ENCODE measurements at regions not wholly inside any gene's neighbourhood (a gene's known extent, or its start where the extent isn't known, plus 50 kb on each side); places are given as distances from the start of the nearest gene placed in this dataset.

DNA sequence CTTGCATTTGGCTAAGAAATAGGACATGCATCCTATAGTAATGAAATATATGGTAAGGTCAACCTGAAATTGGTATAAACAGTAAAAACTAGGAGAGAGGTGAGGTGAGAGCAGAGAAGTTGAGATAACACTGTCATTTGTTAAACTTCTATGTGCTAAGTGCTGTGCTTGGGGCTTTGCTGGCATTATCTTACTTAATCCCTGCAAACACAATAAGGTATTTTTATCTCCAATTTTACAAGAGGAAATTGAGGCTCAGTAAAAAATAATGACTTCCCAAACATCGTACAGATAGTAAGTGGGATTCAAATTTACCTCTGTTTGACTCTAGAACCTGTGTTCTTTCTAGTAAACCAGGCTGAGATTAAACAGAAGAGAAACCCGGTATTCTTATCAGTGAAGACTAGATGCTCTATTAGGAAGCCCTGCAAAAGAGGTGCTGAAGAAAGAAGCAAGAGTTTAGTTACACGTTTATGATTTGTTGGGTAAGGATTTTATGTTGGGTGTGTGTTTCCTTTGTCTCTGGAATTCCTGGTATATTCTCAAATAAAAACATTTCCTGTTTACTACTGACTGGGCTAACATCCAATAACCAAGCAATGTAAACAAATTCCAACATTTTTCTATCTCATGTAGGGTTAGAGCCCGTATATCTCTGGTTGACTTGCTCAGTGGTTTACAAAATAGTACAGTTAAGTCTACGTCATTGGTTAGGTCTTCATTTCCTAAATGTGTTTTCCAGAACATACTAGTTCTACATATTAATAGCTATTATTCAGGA lies 137.3 kb upstream of the FNDC3A start:
- no peak overlapping the region for H3K4me3 ChIP-seq (ENCODE audit: low read depth, low read length)
- no peak for DNase-seq (ENCODE audit: low read depth)

DNA sequence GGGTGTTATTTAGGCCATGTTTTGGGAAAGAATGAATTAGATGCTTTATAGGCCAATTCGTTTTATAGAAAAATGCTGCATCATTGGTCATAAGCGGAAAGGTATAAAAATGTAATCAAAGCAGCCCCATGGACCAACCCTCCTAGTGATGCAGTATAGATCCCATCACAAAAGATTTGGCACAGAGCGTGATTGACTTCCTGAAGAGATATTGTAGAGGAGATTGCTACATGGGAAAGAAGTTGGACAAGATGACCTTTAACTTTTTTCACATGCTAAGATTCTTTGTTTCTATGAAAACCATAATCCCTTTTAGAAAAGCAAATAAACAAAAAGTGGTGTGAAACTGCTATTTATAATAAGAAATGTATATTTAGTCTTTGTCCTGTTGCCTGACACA lies 136.5 kb upstream of the FNDC3A start:
- no peak for DNase-seq (ENCODE audit: low read depth)
- H3K4me3 ChIP-seq (ENCODE audit: low read depth, low read length) = no peak overlapping the region

DNA sequence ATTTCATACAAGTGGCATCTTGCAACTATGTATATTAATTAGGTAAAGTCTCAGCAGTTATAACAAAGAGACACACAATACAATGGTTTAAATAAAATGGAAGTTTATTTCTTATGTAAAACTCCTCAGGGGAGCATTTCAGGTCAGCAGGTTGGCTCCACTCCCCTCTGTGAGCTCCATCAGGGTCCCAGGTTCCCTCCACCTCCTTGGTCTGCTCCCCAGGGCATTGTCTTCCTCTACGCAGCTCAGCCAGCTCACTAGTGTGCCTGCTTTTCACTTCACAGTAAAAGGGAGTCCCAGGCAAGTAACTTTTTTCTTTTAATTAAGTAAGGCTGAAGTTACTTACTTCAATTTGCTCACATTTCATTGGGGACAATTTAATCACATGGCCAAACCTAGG lies 135.3 kb upstream of the FNDC3A start:
- H3K4me3 ChIP-seq (ENCODE audit: low read depth, low read length) = no peak overlapping the region
- DNase-seq (ENCODE audit: low read depth) = no peak

DNA sequence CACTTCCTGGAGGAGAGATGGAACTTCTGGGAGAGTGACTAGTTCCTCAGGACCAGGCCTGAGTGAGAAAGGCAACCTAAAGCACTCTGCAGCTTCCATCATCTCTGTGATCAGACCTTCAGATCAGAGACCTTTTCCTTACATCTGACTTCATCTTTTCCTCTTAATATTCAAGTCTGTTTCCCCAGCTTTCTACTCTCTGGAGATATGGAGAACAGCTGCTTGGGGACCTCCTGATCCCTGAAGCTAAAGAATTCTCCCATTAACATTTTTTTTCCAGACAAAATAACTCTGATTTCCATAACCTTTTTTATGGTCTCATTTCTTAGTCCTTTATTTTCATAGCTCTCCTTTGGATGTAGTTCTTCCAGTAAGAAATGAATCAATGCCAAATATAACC lies 133.4 kb upstream of the FNDC3A start:
- no peak overlapping the region for H3K4me3 ChIP-seq (ENCODE audit: low read depth, low read length)
- DNase-seq (ENCODE audit: low read depth) = no peak

DNA sequence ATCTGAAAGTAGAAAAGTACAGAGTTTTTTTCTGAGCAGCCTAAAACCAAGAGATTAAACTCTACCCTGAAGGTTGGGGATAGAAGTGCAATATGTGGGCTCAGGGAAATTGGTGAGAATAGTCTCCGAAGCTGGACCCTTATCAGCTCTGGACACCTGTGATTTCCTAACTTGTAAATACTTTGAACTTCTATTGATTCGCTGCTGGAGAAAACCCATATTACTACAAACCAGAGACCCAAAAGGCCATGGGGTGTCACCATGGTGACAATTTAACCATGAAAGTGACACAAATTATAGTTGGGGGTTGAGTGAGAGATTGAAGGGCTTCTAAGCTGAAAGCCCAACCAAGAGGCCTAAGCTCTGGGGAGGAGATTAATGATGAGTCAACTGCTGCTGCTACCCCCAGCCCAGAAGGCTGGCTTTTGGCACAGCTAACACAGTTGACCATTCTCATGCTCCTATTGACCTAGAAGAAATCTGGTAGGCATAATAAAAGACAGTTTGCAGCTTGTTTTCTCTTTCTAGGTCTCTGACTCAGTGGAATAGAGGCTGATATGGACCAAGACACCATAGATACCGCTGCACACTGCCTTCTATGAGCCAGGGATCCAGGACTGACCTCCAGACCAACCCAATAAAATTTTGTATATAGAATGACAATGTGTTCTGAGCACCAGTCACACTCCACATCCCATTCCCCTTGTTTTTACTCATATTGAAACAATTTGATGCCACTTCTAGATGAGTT lies 131.9 kb upstream of the FNDC3A start:
- H3K4me3 ChIP-seq (ENCODE audit: low read depth, low read length) = no peak overlapping the region
- no peak for DNase-seq (ENCODE audit: low read depth)

DNA sequence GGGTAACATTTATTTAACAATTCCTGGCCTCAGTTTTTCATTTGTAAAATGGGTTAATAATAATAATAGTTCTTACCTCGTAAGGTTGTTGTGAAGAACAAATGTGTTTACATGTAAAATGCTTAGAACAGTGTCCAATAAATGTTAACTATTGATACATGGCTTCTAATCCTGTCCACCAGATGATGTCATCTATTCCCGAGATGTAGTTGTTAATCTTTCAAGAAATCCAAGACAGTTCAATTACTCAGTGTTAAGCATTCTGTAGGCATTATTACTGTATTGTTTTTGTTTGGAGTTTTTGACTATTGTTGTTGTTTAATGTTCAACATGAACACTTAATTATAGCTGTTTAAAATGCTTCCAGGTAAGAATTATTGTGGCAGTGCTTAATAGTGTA lies 131.0 kb upstream of the FNDC3A start:
- no peak for DNase-seq (ENCODE audit: low read depth)
- H3K4me3 ChIP-seq (ENCODE audit: low read depth, low read length) = no peak overlapping the region

DNA sequence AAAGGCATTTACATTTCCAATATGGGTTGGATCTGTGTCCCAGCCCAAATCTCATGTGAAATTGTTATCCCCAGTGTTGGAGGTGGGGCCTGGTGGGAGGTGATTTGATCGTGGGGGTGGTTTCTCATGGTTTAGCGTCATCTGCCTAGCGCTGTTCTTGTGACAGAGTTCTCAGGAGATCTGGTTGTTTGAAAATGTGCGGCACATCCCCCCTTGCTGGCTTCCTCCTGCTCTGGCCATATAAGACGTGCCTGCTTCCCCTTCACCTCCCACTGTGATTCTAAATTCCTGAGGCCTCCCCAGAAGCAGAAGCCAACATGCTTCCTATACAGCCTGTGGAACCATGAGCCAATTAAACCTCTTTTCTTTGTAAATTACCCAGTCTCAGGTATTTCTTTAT lies 126.2 kb upstream of the FNDC3A start:
- no peak for DNase-seq (ENCODE audit: low read depth)
- H3K4me3 ChIP-seq (ENCODE audit: low read depth, low read length) = no peak overlapping the region

DNA sequence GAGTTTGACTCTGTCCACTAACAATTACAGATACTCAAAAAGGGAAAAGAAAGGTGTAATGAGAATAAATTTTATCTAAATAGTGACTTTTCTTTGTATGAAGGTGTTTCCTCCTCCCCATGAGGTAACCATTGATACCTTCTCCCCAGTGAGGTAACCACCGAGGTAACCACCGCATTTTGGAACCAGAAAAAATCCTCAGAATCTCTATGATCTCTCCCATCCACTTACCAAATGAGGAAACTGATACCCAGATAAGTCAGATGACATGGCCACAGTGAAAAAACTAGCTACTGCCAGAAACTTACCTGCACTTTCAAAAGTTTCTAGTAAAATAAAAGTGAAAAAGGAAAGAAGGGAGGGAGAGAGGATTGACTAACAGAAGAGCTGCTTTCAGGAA lies 124.0 kb upstream of the FNDC3A start:
- no peak overlapping the region for H3K4me3 ChIP-seq (ENCODE audit: low read depth, low read length)
- no peak for DNase-seq (ENCODE audit: low read depth)

DNA sequence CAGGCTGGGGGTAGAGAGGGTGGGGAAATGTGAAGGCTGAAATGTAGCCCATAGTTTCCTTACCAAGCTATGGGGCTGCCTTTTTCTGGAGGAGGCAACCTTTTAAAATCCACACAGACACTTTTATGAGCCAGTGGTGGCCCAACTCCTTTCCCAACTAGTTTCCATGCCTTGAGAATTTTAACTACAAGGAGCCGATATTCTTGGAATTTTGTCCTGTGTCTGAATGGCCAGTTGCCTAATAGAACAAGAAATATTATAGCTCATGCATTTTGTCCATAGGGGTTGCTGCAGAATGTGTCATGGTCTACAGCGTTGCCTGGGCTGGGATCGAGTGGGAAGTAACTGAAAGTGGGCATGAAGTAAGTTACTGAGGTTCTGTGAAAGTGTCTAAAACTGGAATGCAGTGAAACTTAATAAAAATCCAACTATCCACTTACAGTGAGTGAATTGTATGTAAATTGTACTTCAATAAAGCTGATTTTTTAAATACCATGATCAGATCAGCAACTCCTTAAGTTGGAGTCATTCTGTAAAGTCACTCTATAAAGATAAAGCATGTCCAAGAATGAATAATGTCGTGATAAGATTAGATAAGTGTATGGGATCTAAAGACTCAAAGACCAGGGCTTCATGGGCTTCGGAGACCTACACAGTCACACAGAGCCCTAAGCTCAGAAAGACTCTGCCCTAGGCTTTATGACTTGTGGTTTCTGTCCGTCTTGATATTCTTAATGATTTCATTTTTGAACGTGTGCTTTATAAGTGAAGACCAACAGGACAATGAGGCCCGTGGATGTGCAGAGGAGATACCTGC lies 122.6 kb upstream of the FNDC3A start:
- H3K4me3 ChIP-seq (ENCODE audit: low read depth, low read length) = no peak overlapping the region
- DNase-seq (ENCODE audit: low read depth) = no peak

DNA sequence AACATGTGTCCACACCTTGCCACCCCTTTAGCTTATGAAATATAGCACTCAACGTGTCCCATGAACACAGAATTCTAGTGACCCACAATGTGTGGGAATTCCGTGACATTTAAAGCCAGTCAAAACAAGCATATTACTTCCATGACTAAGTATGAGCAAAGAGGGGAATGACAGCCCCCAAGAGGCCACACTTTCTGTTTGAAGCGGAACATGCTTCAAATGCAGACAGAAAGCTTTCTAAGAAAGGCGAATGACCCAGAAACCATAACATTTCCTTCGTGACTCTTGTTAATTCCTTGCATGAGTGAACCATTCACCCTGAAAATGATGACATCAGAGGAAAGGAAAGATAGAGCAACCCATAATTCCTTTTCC lies 122.0 kb upstream of the FNDC3A start:
- peak; percentile 68 for DNase-seq (ENCODE audit: low read depth)
- H3K4me3 ChIP-seq (ENCODE audit: low read depth, low read length) = no peak overlapping the region

DNA sequence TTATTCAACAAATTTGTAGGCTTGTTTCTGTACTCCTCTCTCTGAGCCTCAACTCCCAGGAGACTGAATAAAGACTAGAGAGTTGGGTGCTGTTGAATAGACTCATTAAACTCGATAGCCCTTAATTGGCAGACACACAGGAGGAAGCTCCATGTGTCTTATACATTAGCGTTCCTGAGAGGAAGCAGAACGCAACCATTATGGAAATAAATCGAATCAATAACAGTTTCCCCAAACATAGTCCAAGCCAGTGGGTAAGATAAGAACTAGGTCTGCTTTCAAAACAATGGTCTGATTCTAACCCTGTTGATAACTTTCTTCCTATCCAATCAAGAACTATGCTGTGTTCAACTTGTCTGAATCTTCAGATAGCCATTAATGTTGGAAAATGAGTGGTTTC lies 118.1 kb upstream of the FNDC3A start:
- DNase-seq (ENCODE audit: low read depth) = no peak
- no peak overlapping the region for H3K4me3 ChIP-seq (ENCODE audit: low read depth, low read length)

DNA sequence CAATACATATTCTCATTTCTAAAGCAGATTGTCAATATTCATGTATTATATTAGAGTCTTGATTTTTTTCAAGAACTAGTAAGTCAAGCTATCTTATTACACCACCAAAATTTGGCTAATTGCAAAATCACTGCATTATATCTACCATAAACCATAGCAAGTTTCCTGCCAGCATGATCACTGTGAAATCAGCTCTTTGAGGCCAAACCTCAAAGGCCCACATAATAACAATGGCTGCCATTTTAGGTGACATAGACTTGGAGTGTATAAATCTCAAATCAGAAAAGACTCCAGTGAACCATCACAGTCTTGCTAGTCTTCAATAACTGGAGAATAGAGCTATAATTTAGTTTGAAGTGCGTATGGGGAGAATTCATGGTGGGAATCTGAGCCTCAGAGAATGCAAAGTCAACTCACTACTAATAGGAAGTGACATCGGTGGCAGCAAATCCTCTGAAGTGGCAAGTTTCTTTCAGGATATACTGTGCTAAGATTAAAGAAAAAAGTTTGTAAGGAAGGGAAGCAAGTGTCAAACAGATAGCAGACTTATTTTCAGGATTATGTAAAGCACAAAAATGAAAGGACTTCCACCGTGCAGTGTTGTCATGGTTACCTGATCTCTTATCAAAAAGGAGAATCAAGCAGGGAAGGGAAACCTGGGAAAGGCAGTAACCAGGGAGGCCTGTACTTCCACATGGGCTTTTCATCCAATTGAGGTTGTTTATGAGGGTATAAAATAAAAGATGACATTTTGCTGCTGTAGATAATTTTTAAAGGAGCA lies 117.4 kb upstream of the FNDC3A start:
- no peak for DNase-seq (ENCODE audit: low read depth)
- no peak overlapping the region for H3K4me3 ChIP-seq (ENCODE audit: low read depth, low read length)

DNA sequence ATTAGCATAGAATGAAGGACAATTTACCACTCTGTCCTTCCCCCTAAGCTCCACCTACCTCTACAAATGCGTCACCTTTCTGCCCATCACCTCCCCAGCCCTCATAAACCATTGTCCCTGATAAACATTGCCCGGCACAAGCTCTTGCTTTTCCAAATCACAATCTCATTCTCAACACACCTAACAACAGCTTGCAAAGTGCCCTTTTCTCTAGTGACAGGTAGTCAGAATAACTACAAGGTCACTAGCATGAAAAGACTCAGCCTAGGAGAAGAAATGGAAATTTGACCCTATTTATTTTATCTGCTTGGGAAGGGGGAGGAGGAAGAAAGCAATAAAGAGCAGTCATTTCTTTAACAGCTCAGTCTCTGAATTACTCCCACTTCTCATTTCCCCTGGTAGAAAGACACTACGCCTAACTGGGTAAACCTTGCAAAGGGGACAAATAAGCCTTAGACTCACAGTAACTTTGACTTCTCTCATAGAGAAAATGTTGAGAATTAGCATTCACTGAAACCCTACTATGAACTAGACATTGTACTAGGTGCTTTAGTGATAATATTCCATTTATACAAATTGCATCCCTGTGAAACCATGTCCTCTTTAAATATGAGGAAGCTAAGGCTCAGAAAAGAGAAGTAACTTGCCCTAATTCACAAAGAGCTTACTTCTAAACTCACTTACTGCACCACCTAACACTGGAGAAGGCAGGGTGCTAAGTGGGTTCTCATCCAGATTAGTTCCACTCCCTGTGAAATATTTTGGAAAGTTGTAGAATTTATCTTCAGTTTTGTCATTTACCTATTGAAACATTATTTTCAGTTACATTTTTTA lies 116.2 kb upstream of the FNDC3A start:
- DNase-seq (ENCODE audit: low read depth) = no peak
- H3K4me3 ChIP-seq (ENCODE audit: low read depth, low read length) = no peak overlapping the region

DNA sequence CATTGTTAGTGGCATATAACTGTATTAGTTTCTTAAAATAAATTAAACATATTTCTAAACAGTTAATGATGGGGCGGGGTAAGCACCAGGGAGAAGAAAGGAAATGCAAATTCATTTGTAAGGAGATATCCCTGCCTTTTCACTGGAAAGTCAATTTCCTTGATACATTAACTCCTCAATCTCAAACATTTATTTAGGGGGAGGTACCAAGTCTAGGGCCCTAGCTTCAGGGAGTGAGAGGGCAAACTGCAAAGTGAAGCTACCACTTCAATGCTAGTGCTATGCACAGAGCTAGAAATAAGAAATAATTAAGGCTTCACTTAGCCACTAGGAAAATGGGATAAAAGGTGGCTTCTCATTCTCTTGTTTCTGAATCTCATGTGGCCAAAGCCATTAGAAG lies 115.3 kb upstream of the FNDC3A start:
- no peak overlapping the region for H3K4me3 ChIP-seq (ENCODE audit: low read depth, low read length)

DNA sequence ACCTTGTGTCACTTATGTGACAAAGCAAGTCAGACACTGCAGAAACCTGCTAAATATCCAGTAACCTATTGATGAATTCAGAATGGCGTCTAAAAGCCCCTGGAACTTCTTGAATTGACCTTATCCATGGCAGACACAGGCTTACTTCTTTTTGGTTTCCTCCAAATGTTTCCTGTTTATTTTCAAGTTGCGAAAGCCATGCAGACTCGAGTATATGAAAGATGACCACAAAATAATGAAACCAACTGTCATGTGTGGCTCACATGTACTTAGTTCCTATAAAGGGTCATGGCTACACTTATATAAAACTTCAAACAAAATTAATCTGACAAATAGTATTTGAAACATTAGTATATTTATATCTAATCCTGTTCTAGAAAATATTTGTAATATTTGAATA lies 113.1 kb upstream of the FNDC3A start:
- no peak for DNase-seq (ENCODE audit: low read depth)
- no peak overlapping the region for H3K4me3 ChIP-seq (ENCODE audit: low read depth, low read length)

More for the DNA sequence above, 115.3 kb upstream of the FNDC3A start:
- DNase-seq (ENCODE audit: low read depth) = no peak

DNA sequence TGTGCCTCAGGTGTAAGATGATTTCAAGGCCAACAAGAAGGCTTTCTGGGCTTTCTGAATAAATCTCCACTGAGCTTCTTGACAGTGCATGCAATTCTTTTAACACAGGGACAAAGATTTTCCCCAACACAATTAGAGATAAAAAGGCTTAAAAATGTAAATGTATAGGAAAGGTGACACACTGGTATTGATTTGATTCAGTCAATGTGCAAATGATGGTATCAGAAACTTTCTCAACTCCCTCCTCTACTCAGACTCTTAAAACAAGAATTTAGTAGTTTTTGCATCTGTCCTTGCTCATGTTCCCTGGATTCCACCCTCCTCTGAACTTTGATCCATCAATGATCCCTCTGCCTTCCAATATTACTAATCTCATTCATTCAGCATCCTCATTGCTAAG lies 111.6 kb upstream of the FNDC3A start:
- no peak overlapping the region for H3K4me3 ChIP-seq (ENCODE audit: low read depth, low read length)
- DNase-seq (ENCODE audit: low read depth) = no peak

DNA sequence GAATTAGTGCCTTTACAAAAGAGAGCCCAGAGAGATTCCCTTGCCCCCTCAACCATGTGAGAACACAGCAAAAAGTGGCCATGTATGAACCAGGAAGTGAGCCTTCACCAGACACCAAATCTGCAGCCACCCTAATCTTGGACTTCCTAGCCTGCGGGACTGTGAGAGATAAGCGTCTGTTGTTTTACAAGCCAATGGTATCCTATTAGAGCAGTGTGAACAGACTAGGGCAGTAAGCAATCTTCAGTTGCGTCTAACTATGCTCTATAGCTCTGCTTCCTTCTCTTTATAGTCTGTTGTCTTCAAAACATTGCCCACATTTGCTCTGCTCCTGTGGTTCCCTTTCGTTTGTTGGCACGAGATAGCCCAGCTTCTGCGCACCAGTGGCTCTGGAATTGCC lies 109.5 kb upstream of the FNDC3A start:
- H3K4me3 ChIP-seq (ENCODE audit: low read depth, low read length) = no peak overlapping the region
- DNase-seq (ENCODE audit: low read depth) = no peak

DNA sequence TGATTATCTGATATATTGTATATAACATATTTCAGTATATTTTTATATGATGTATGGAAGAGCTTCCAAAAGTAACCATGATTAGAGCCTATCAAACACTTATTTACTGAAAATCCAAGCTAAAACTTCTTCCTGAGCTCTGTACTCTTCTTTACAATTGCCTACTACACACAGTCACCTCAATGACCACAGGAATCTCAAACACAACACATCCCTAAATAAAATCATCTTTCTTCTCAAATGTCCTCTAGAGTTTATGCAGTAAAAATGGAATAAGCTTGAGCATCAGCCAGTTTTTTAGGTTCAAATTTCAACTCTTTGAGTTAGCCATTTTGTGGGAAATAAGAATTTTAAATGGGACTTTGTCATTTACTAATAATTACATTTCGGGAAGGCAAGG lies 102.6 kb upstream of the FNDC3A start:
- DNase-seq (ENCODE audit: low read depth) = no peak
- H3K4me3 ChIP-seq (ENCODE audit: low read depth, low read length) = no peak overlapping the region

DNA sequence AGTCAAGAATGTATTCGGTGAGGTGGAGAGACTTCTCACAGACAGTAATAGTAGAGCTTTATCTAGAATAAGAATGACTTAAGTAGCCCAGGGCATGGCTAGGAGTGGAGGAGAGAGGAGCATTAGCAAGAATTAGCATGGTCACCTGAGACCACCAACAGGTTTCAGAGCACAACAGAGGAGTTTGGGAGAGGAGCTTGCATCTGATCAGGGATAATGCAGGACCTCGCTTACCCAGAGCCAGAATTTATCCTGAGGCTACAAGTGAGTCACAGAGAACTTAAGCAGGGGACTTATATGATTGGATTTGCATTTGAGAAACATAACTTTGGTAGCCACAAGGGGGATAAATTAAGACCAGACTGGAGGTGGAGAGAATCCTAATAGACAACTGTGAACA lies 102.1 kb upstream of the FNDC3A start:
- no peak for DNase-seq (ENCODE audit: low read depth)
- no peak overlapping the region for H3K4me3 ChIP-seq (ENCODE audit: low read depth, low read length)

All from skeletal muscle cell (primary cell).